B cell (primary cell): ENCODE measurements at regions not wholly inside any gene's neighbourhood (a gene's known extent, or its start where the extent isn't known, plus 50 kb on each side); places are given as distances from the start of the nearest gene placed in this dataset.

ENCODE experiments used
- ATAC-seq: fragments of 200-7000 bp; cut with Tn5 transposase; one replicate; pipeline ENCODE4 v1.10.0; 2021; ENCODE audit warnings: low read depth, mild to moderate bottlenecking, moderate number of reproducible peaks, moderate library complexity
- CTCF ChIA-PET: fragments of 350-600 bp; sonication (Branson Sonifier 250); formaldehyde crosslinking; loops from one replicate; lab custom pipeline; 2021; ENCODE audit warnings: antibody characterized with exemption, inconsistent platforms; lab: Charles Lee
- POLR2A ChIA-PET: fragments of 350-600 bp; sonication (Branson Sonifier 250); formaldehyde crosslinking; loops from one replicate; lab custom pipeline; 2021; ENCODE audit warnings: antibody characterized with exemption; lab: Charles Lee
- DNase-seq: peaks from one replicate; pipeline ENCODE4 v3.0.0; 2013
- H2AFZ ChIP-seq: 2 replicates; pipeline ENCODE4 v1.6.1; 2012; ENCODE audit warnings: mild to moderate bottlenecking, low read depth, low read length; ENCODE audit not compliant: insufficient read depth, poor library complexity, severe bottlenecking
- H3K27ac ChIP-seq, 2 donors: 1 replicate in 1 of 2; 2 replicates in 1 of 2; pipeline ENCODE4 v1.5.1; 2012 to 2013; ENCODE audit warnings: low read length in 2 of 2, mild to moderate bottlenecking in 2 of 2, moderate library complexity in 1 of 2
- H3K27me3 ChIP-seq, 4 experiments: fragments of 200-600 bp in 1 of 4; sonication (generic) in 1 of 4; replicated peaks in 1 of 4; 1 replicate in 2 of 4; 2 replicates in 2 of 4; pipeline versions ENCODE4 v1.6.1 to v1.7.0; 2013 to 2016; ENCODE audit warnings: low read length in 3 of 4, mild to moderate bottlenecking in 2 of 4, mixed read lengths in 1 of 4, moderate library complexity in 1 of 4; ENCODE audit not compliant: insufficient read depth in 4 of 4, control insufficient read depth in 3 of 4; ENCODE audit errors: control extremely low read depth in 1 of 4
- H3K36me3 ChIP-seq, 2 experiments: replicated peaks in 1 of 2; 1 replicate in 1 of 2; 2 replicates in 1 of 2; pipeline versions ENCODE4 v1.6.1 to v1.7.1; 2013; ENCODE audit warnings: low read length in 1 of 2; ENCODE audit not compliant: insufficient read depth in 2 of 2, control insufficient read depth in 1 of 2; ENCODE audit errors: control extremely low read depth in 1 of 2, extremely low read depth in 1 of 2
- H3K4me1 ChIP-seq, 2 donors: fragments of 200-600 bp in 1 of 2; sonication (generic) in 1 of 2; 1 replicate in 1 of 2; 2 replicates in 1 of 2; pipeline versions ENCODE4 v1.5.1 to v1.6.1; 2013 to 2017; ENCODE audit warnings: low read length in 2 of 2; ENCODE audit not compliant: control insufficient read depth in 2 of 2, insufficient read depth in 2 of 2
- H3K4me2 ChIP-seq: replicated peaks from 2 replicates; pipeline ENCODE3; 2012; ENCODE audit warnings: mild to moderate bottlenecking, low read depth, low read length; ENCODE audit not compliant: poor library complexity, severe bottlenecking
- H3K4me3 ChIP-seq, 5 experiments: fragments of 200-600 bp in 1 of 5; sonication (generic) in 1 of 5; 1 replicate in 3 of 5; 2 replicates in 2 of 5; pipeline versions ENCODE4 v1.5.1 to v1.7.0; 2011 to 2016; ENCODE audit warnings: low read length in 4 of 5, mild to moderate bottlenecking in 4 of 5, low read depth in 2 of 5, control low read depth in 1 of 5, moderate library complexity in 1 of 5; ENCODE audit not compliant: insufficient read depth in 1 of 5; ENCODE audit errors: control extremely low read depth in 1 of 5, extremely low read depth in 1 of 5
- H3K79me2 ChIP-seq: fragments of 200-600 bp; sonication (generic); one replicate; pipeline ENCODE4 v1.6.0; 2016; ENCODE audit warnings: low read length; ENCODE audit not compliant: control insufficient read depth, insufficient read depth
- H3K9ac ChIP-seq: fragments of 200-600 bp; sonication (generic); 2 replicates; pipeline ENCODE4 v1.6.1; 2017; ENCODE audit warnings: mild to moderate bottlenecking, low read length, moderate library complexity
- H3K9me3 ChIP-seq, 3 donors: one replicate each; pipeline versions ENCODE4 v1.6.1 to v1.7.1; 2013; ENCODE audit warnings: low read length in 2 of 3; ENCODE audit not compliant: control insufficient read depth in 2 of 3, insufficient read depth in 1 of 3; ENCODE audit errors: control extremely low read depth in 1 of 3
- H4K20me1 ChIP-seq: 2 replicates; pipeline ENCODE4 v1.6.0; 2012; ENCODE audit warnings: mild to moderate bottlenecking, low read length; ENCODE audit not compliant: insufficient read depth, control insufficient read depth, poor library complexity, severe bottlenecking
- H3K27ac Mint-ChIP-seq: one replicate; pipeline ENCODE4 v1.8.0; 2021; ENCODE audit warnings: mixed read lengths
- H3K27me3 Mint-ChIP-seq: one replicate; pipeline ENCODE4 v1.8.0; 2021; ENCODE audit warnings: mixed read lengths
- H3K4me1 Mint-ChIP-seq: one replicate; pipeline ENCODE4 v1.8.0; 2021; ENCODE audit warnings: mixed read lengths
- H3K4me3 Mint-ChIP-seq: one replicate; pipeline ENCODE4 v1.8.0; 2021; ENCODE audit warnings: mixed read lengths
- H3K9me3 Mint-ChIP-seq: one replicate; pipeline ENCODE4 v1.8.0; 2022; ENCODE audit warnings: mixed read lengths; ENCODE audit not compliant: insufficient read depth
- CTCF ChIP-seq: fragments of 200-600 bp; IDR thresholded peaks from one replicate; pipeline ENCODE4 v1.8.0; 2022; ENCODE audit warnings: antibody characterized with exemption, mild to moderate bottlenecking
- EZH2 ChIP-seq: IDR thresholded peaks from 2 replicates; pipeline ENCODE4 v1.6.1; 2012; ENCODE audit warnings: borderline replicate concordance, low read depth, mild to moderate bottlenecking, moderate library complexity, low read length; ENCODE audit not compliant: insufficient read depth, poor library complexity, severe bottlenecking
- WGBS: methylation state at CpG from one replicate; pipeline ENCODE4 v1.1.5; 2013; ENCODE audit warnings: missing lambda C conversion rate; ENCODE audit not compliant: insufficient coverage; 5-methylcytosine and 5-hydroxymethylcytosine counted together
- intact Hi-C: fragments of 100-400 bp; cut with micrococcal nuclease; formaldehyde crosslinking; loops from one replicate; pipeline ENCODE4 v1.10.0; 2022

GRCh38 chr3:159792070-159792469 lies 196.6 kb upstream of the IL12A start:
- POLR2A ChIA-PET = no interaction called here
- CTCF ChIA-PET = no interaction called here
- TF ChIP-seq CTCF (no peak), EZH2 (no peak)
- H3K4me1 ChIP-seq = no peaks in the 10 kb centered on the region
- no peak overlapping the region for H3K27ac ChIP-seq
- no peaks in the 10 kb centered on the region for H3K27me3 ChIP-seq
- H4K20me1 ChIP-seq = no peaks in the 10 kb centered on the region
- no peaks in the 10 kb centered on the region for H3K79me2 ChIP-seq
- H3K9ac ChIP-seq = no peak overlapping the region
- H3K4me3 ChIP-seq = no peak overlapping the region
- no peaks in the 10 kb centered on the region for H3K9me3 ChIP-seq
- no peak overlapping the region for H3K4me2 ChIP-seq
- ATAC-seq (no peak), DNase-seq (no peak)
- H3K36me3 ChIP-seq = no peaks in the 10 kb centered on the region
- Mint-ChIP-seq H3K9me3 (no peaks in the 10 kb centered on the region), H3K4me3 (no peak overlapping the region), H3K27ac (no peak overlapping the region), H3K27me3 (no peaks in the 10 kb centered on the region), H3K4me1 (no peaks in the 10 kb centered on the region)
- intact Hi-C loops = no loop called here
- no peak overlapping the region for H2AFZ ChIP-seq
- WGBS = 97% methylated on average over 2 of the region's 2 CpGs

- H3K4me3 ChIP-seq = no peak overlapping the region
- DNase-seq = no peak
- no peak overlapping the region for H2AFZ ChIP-seq
- Mint-ChIP-seq H3K27ac (no peak overlapping the region), H3K9me3 (no peaks in the 10 kb centered on the region), H3K4me3 (no peak overlapping the region), H3K4me1 (no peaks in the 10 kb centered on the region), H3K27me3 (no peaks in the 10 kb centered on the region)
- ChIA-PET POLR2A (no interaction called here), CTCF (no interaction called here)
- no peaks in the 10 kb centered on the region for H3K27me3 ChIP-seq
- no peak for ATAC-seq
- H3K9ac ChIP-seq = no peak overlapping the region
- intact Hi-C loops = no loop called here
- H3K4me1 ChIP-seq = no peaks in the 10 kb centered on the region
- no peaks in the 10 kb centered on the region for H3K9me3 ChIP-seq
- H3K4me2 ChIP-seq = no peak overlapping the region
- TF ChIP-seq EZH2 (no peak), CTCF (no peak)
- H4K20me1 ChIP-seq = no peaks in the 10 kb centered on the region
- WGBS = no CpG with 5 or more reads among the region's 5 CpGs
- no peaks in the 10 kb centered on the region for H3K36me3 ChIP-seq
- H3K79me2 ChIP-seq = no peaks in the 10 kb centered on the region
- H3K27ac ChIP-seq = no peak overlapping the region
These were observed 193.6 kb upstream of the IL12A start for GRCh38 chr3:159795042-159795441.
